AG04450 (cell line): ENCODE measurements at regions not wholly inside any gene's neighbourhood (a gene's known extent, or its start where the extent isn't known, plus 50 kb on each side); places are given as distances from the start of the nearest gene placed in this dataset.

Experiments used
- CTCF ChIA-PET: fragments of 300-600, 350-600 bp; formaldehyde crosslinking; extraction: SDS; loops from one replicate; lab custom pipeline; 2022; ENCODE audit warnings: antibody characterized with exemption, inconsistent platforms; lab: Charles Lee
- POLR2A ChIA-PET: fragments of 350-600 bp; formaldehyde crosslinking; extraction: SDS; loops from one replicate; lab custom pipeline; 2021; ENCODE audit warnings: antibody characterized with exemption, inconsistent platforms; lab: Yijun Ruan, JAX
- DNase-seq: peaks from one replicate; pipeline ENCODE4 v3.0.0-alpha.2; 2011; ENCODE audit warnings: low read depth, low spot score
- H3K27ac ChIP-seq: one replicate; pipeline ENCODE4 v1.5.1; 2012; ENCODE audit warnings: low read depth, low read length, control low read depth
- H3K27me3 ChIP-seq: one replicate; pipeline ENCODE4 v1.6.0; 2012; ENCODE audit warnings: low read length; ENCODE audit not compliant: control insufficient read depth, insufficient read depth
- H3K4me3 ChIP-seq: 2 replicates; pipeline ENCODE4 v1.5.1; 2011; ENCODE audit warnings: mild to moderate bottlenecking, low read depth, low read length, control low read depth
- H3K9me3 ChIP-seq: 2 replicates; pipeline ENCODE4 v1.5.1; 2012; ENCODE audit warnings: low read length; ENCODE audit not compliant: control insufficient read depth, insufficient read depth
- TF ChIP-seq, protein P1 (sequence below): IDR thresholded peaks from 2 replicates; pipeline ENCODE4 v1.5.1; 2011; ENCODE audit warnings: low read depth, low read length, control low read depth, inconsistent platforms

DNA sequence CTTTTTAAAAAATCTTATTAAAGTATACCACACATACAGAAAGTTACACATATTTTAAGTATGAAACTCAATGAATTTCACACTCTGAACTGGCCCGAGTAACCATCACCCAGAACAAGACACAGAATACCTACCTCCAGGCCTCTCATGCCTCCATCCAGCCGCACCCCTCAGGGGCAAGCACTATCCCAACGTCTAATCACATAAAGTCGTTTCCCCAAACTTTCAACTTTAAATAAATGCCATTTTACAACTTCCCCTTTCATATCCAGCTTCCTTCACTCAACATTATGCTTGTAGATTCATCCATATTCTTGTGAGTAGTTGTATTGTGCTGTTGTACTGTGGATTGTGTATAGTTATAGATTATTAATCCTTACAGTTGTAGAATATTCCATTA lies 539.1 kb downstream of the CD83 start:
- Histone ChIP-seq H3K9me3 (no peaks in the 10 kb centered on the region), H3K27me3 (no peaks in the 10 kb centered on the region), H3K4me3 (no peak overlapping the region), H3K27ac (no peak overlapping the region)
- TF ChIP-seq, protein P1, sequence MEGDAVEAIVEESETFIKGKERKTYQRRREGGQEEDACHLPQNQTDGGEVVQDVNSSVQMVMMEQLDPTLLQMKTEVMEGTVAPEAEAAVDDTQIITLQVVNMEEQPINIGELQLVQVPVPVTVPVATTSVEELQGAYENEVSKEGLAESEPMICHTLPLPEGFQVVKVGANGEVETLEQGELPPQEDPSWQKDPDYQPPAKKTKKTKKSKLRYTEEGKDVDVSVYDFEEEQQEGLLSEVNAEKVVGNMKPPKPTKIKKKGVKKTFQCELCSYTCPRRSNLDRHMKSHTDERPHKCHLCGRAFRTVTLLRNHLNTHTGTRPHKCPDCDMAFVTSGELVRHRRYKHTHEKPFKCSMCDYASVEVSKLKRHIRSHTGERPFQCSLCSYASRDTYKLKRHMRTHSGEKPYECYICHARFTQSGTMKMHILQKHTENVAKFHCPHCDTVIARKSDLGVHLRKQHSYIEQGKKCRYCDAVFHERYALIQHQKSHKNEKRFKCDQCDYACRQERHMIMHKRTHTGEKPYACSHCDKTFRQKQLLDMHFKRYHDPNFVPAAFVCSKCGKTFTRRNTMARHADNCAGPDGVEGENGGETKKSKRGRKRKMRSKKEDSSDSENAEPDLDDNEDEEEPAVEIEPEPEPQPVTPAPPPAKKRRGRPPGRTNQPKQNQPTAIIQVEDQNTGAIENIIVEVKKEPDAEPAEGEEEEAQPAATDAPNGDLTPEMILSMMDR, result no peak
- DNase-seq, result no peak
- ChIA-PET POLR2A (no interaction called here), CTCF (no interaction called here)

GRCh38 chr6:14658030-14658429 lies 540.5 kb downstream of the CD83 start:
- H3K9me3 ChIP-seq, result no peaks in the 10 kb centered on the region
- POLR2A ChIA-PET, result no interaction called here
- no peaks in the 10 kb centered on the region for H3K27me3 ChIP-seq
- no peak for DNase-seq
- CTCF ChIA-PET, result interaction anchor here (0.9 kb wide), 1 partner anchor 29 kb away, joined by 4 read pairs; no protein-coding TSS in a partner anchor
- TF ChIP-seq, protein P1, result no peak
- no peak overlapping the region for H3K27ac ChIP-seq
- H3K4me3 ChIP-seq, result no peak overlapping the region

GRCh38 chr6:14658886-14659561 lies 541.5 kb downstream of the CD83 start:
- DNase-seq, result no peak
- Histone ChIP-seq H3K27ac (no peak overlapping the region), H3K9me3 (no peaks in the 10 kb centered on the region), H3K27me3 (no peaks in the 10 kb centered on the region), H3K4me3 (no peak overlapping the region)
- ChIA-PET POLR2A (no interaction called here), CTCF (no interaction called here)
- TF ChIP-seq, protein P1, result no peak

DNA sequence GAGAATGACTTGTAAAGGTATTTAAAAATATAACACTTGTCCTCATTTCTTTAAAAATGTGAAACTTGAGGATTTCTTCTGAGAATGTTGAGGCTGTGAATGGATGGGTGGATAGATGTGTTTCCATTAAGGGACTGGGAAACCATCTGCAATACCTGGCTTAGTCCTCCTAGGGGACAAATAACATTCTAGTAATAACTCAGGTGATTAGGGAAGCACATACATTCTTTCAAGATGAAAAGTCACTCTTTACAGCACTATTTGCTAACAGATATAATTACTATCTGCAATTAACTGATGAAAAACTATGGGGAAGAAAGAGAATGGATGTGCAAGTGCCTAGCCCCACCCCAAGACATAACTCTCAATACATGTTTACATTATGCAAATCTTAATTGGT lies 542.3 kb downstream of the CD83 start:
- H3K9me3 ChIP-seq, result no peaks in the 10 kb centered on the region
- POLR2A ChIA-PET, result no interaction called here
- H3K27me3 ChIP-seq, result no peaks in the 10 kb centered on the region
- CTCF ChIA-PET, result interaction anchor here (0.6 to 1.1 kb wide), 2 partner anchors 52 to 166 kb away, joined by 4 read pairs; no protein-coding TSS in a partner anchor
- H3K27ac ChIP-seq, result no peak overlapping the region
- TF ChIP-seq, protein P1, result no peak
- no peak for DNase-seq
- H3K4me3 ChIP-seq, result no peak overlapping the region

GRCh38 chr6:14660806-14661579 lies 543.4 kb downstream of the CD83 start:
- no peaks in the 10 kb centered on the region for H3K27me3 ChIP-seq
- no peak overlapping the region for H3K27ac ChIP-seq
- ChIA-PET POLR2A (no interaction called here), CTCF (no interaction called here)
- no peak for DNase-seq
- no peaks in the 10 kb centered on the region for H3K9me3 ChIP-seq
- TF ChIP-seq, protein P1, result no peak
- no peak overlapping the region for H3K4me3 ChIP-seq
